Right atrium auricular region (tissue), 2 donors: ENCODE measurements at regions not wholly inside any gene's neighbourhood (a gene's known extent, or its start where the extent isn't known, plus 50 kb on each side); places are given as distances from the start of the nearest gene placed in this dataset.

ENCODE experiments used
- DNase-seq: peaks from one replicate; pipeline ENCODE4 v3.0.0-alpha.2; 2019; ENCODE audit warnings: low spot score
- H3K27ac ChIP-seq, 2 donors: fragments of 200-600 bp; sonication (generic); 1 replicate in 1 of 2; 2 replicates in 1 of 2; pipeline ENCODE4 v1.5.1; 2016 to 2019
- H3K27me3 ChIP-seq, 2 donors: fragments of 200-600 bp; sonication (generic); one replicate each; pipeline versions ENCODE4 v1.5.1 to v1.6.0; 2017 to 2019
- H3K36me3 ChIP-seq: fragments of 200-600 bp; sonication (generic); one replicate; pipeline ENCODE4 v1.5.1; 2016
- H3K4me1 ChIP-seq, 2 donors: fragments of 200-600 bp; sonication (generic); one replicate each; pipeline versions ENCODE4 v1.5.1 to v1.6.0; 2017 to 2019
- H3K4me3 ChIP-seq, 2 donors: fragments of 200-600 bp; sonication (generic); 1 replicate in 1 of 2; 2 replicates in 1 of 2; pipeline ENCODE4 v1.5.1; 2017 to 2019; ENCODE audit warnings: mild to moderate bottlenecking in 1 of 2, moderate library complexity in 1 of 2
- H3K9me3 ChIP-seq, 2 donors: fragments of 200-600 bp; sonication (generic); one replicate each; pipeline ENCODE4 v1.5.1; 2019
- CTCF ChIP-seq, 2 donors: fragments of 200-600 bp; sonication (generic); IDR thresholded peaks; one replicate each; pipeline ENCODE4 v1.5.1; 2019; ENCODE audit warnings: antibody characterized with exemption in 2 of 2

- DNase-seq: no peak
- no peak for TF ChIP-seq CTCF (IDR thresholded peaks at IDR 0.05)
- no peaks in the 10 kb centered on the region for H3K27me3 ChIP-seq
- H3K36me3 ChIP-seq: no peaks in the 10 kb centered on the region
- no peak overlapping the region for H3K4me3 ChIP-seq
- H3K27ac ChIP-seq: no peak overlapping the region
- H3K4me1 ChIP-seq: no peaks in the 10 kb centered on the region
- H3K9me3 ChIP-seq: no peaks in the 10 kb centered on the region
Observed at GRCh38 chr2:2566396-2567323, 235.6 kb upstream of the MYT1L start.

GRCh38 chr2:2565671-2566070 lies 234.6 kb upstream of the MYT1L start:
- H3K27ac ChIP-seq: no peak overlapping the region
- H3K27me3 ChIP-seq: no peaks in the 10 kb centered on the region

GRCh38 chr2:2564300-2565078 lies 233.4 kb upstream of the MYT1L start:
- no peak overlapping the region for H3K4me3 ChIP-seq
- no peak for DNase-seq
- no peak for TF ChIP-seq CTCF (IDR thresholded peaks at IDR 0.05)

More at GRCh38 chr2:2565671-2566070, 234.6 kb upstream of the MYT1L start:
- H3K9me3 ChIP-seq: no peaks in the 10 kb centered on the region
- H3K4me1 ChIP-seq: no peaks in the 10 kb centered on the region
- DNase-seq: no peak
- no peak overlapping the region for H3K4me3 ChIP-seq
- no peaks in the 10 kb centered on the region for H3K36me3 ChIP-seq
- no peak for TF ChIP-seq CTCF (IDR thresholded peaks at IDR 0.05)

GRCh38 chr2:2563309-2563860 lies 232.3 kb upstream of the MYT1L start:
- TF ChIP-seq CTCF (IDR thresholded peaks at IDR 0.05): no peak
- Histone ChIP-seq H3K4me3 (no peak overlapping the region), H3K27ac (no peak overlapping the region), H3K36me3 (no peaks in the 10 kb centered on the region), H3K9me3 (no peaks in the 10 kb centered on the region), H3K27me3 (no peaks in the 10 kb centered on the region), H3K4me1 (no peaks in the 10 kb centered on the region)
- no peak for DNase-seq

More at GRCh38 chr2:2564300-2565078, 233.4 kb upstream of the MYT1L start:
- no peaks in the 10 kb centered on the region for H3K27me3 ChIP-seq
- H3K4me1 ChIP-seq: no peaks in the 10 kb centered on the region
- H3K9me3 ChIP-seq: no peaks in the 10 kb centered on the region
- no peak overlapping the region for H3K27ac ChIP-seq
- no peaks in the 10 kb centered on the region for H3K36me3 ChIP-seq

- Histone ChIP-seq H3K4me3 (no peak overlapping the region), H3K27ac (no peak overlapping the region), H3K9me3 (no peaks in the 10 kb centered on the region), H3K4me1 (no peaks in the 10 kb centered on the region), H3K27me3 (no peaks in the 10 kb centered on the region), H3K36me3 (no peaks in the 10 kb centered on the region)
- no peak for DNase-seq
- no peak for TF ChIP-seq CTCF (IDR thresholded peaks at IDR 0.05)
Observed at GRCh38 chr2:2562867-2563266, 231.8 kb upstream of the MYT1L start.
